B cell (primary cell): ENCODE measurements at regions not wholly inside any gene's neighbourhood (a gene's known extent, or its start where the extent isn't known, plus 50 kb on each side); places are given as distances from the start of the nearest gene placed in this dataset.

Experiments
- ATAC-seq: fragments of 200-7000 bp; cut with Tn5 transposase; one replicate; pipeline ENCODE4 v1.10.0; 2021; ENCODE audit warnings: low read depth, mild to moderate bottlenecking, moderate number of reproducible peaks, moderate library complexity
- CTCF ChIA-PET: fragments of 350-600 bp; sonication (Branson Sonifier 250); formaldehyde crosslinking; loops from one replicate; lab custom pipeline; 2021; ENCODE audit warnings: antibody characterized with exemption, inconsistent platforms; lab: Charles Lee
- POLR2A ChIA-PET: fragments of 350-600 bp; sonication (Branson Sonifier 250); formaldehyde crosslinking; loops from one replicate; lab custom pipeline; 2021; ENCODE audit warnings: antibody characterized with exemption; lab: Charles Lee
- DNase-seq: peaks from one replicate; pipeline ENCODE4 v3.0.0; 2013
- H2AFZ ChIP-seq: 2 replicates; pipeline ENCODE4 v1.6.1; 2012; ENCODE audit warnings: mild to moderate bottlenecking, low read depth, low read length; ENCODE audit not compliant: insufficient read depth, poor library complexity, severe bottlenecking
- H3K27ac ChIP-seq, 2 donors: 1 replicate in 1 of 2; 2 replicates in 1 of 2; pipeline ENCODE4 v1.5.1; 2012 to 2013; ENCODE audit warnings: low read length in 2 of 2, mild to moderate bottlenecking in 2 of 2, moderate library complexity in 1 of 2
- H3K27me3 ChIP-seq, 4 experiments: fragments of 200-600 bp in 1 of 4; sonication (generic) in 1 of 4; replicated peaks in 1 of 4; 1 replicate in 2 of 4; 2 replicates in 2 of 4; pipeline versions ENCODE4 v1.6.1 to v1.7.0; 2013 to 2016; ENCODE audit warnings: low read length in 3 of 4, mild to moderate bottlenecking in 2 of 4, mixed read lengths in 1 of 4, moderate library complexity in 1 of 4; ENCODE audit not compliant: insufficient read depth in 4 of 4, control insufficient read depth in 3 of 4; ENCODE audit errors: control extremely low read depth in 1 of 4
- H3K36me3 ChIP-seq, 2 experiments: replicated peaks in 1 of 2; 1 replicate in 1 of 2; 2 replicates in 1 of 2; pipeline versions ENCODE4 v1.6.1 to v1.7.1; 2013; ENCODE audit warnings: low read length in 1 of 2; ENCODE audit not compliant: insufficient read depth in 2 of 2, control insufficient read depth in 1 of 2; ENCODE audit errors: control extremely low read depth in 1 of 2, extremely low read depth in 1 of 2
- H3K4me1 ChIP-seq, 2 donors: fragments of 200-600 bp in 1 of 2; sonication (generic) in 1 of 2; 1 replicate in 1 of 2; 2 replicates in 1 of 2; pipeline versions ENCODE4 v1.5.1 to v1.6.1; 2013 to 2017; ENCODE audit warnings: low read length in 2 of 2; ENCODE audit not compliant: control insufficient read depth in 2 of 2, insufficient read depth in 2 of 2
- H3K4me2 ChIP-seq: replicated peaks from 2 replicates; pipeline ENCODE3; 2012; ENCODE audit warnings: mild to moderate bottlenecking, low read depth, low read length; ENCODE audit not compliant: poor library complexity, severe bottlenecking
- H3K4me3 ChIP-seq, 5 experiments: fragments of 200-600 bp in 1 of 5; sonication (generic) in 1 of 5; 1 replicate in 3 of 5; 2 replicates in 2 of 5; pipeline versions ENCODE4 v1.5.1 to v1.7.0; 2011 to 2016; ENCODE audit warnings: low read length in 4 of 5, mild to moderate bottlenecking in 4 of 5, low read depth in 2 of 5, control low read depth in 1 of 5, moderate library complexity in 1 of 5; ENCODE audit not compliant: insufficient read depth in 1 of 5; ENCODE audit errors: control extremely low read depth in 1 of 5, extremely low read depth in 1 of 5
- H3K79me2 ChIP-seq: fragments of 200-600 bp; sonication (generic); one replicate; pipeline ENCODE4 v1.6.0; 2016; ENCODE audit warnings: low read length; ENCODE audit not compliant: control insufficient read depth, insufficient read depth
- H3K9ac ChIP-seq: fragments of 200-600 bp; sonication (generic); 2 replicates; pipeline ENCODE4 v1.6.1; 2017; ENCODE audit warnings: mild to moderate bottlenecking, low read length, moderate library complexity
- H3K9me3 ChIP-seq, 3 donors: one replicate each; pipeline versions ENCODE4 v1.6.1 to v1.7.1; 2013; ENCODE audit warnings: low read length in 2 of 3; ENCODE audit not compliant: control insufficient read depth in 2 of 3, insufficient read depth in 1 of 3; ENCODE audit errors: control extremely low read depth in 1 of 3
- H4K20me1 ChIP-seq: 2 replicates; pipeline ENCODE4 v1.6.0; 2012; ENCODE audit warnings: mild to moderate bottlenecking, low read length; ENCODE audit not compliant: insufficient read depth, control insufficient read depth, poor library complexity, severe bottlenecking
- H3K27ac Mint-ChIP-seq: one replicate; pipeline ENCODE4 v1.8.0; 2021; ENCODE audit warnings: mixed read lengths
- H3K27me3 Mint-ChIP-seq: one replicate; pipeline ENCODE4 v1.8.0; 2021; ENCODE audit warnings: mixed read lengths
- H3K4me1 Mint-ChIP-seq: one replicate; pipeline ENCODE4 v1.8.0; 2021; ENCODE audit warnings: mixed read lengths
- H3K4me3 Mint-ChIP-seq: one replicate; pipeline ENCODE4 v1.8.0; 2021; ENCODE audit warnings: mixed read lengths
- H3K9me3 Mint-ChIP-seq: one replicate; pipeline ENCODE4 v1.8.0; 2022; ENCODE audit warnings: mixed read lengths; ENCODE audit not compliant: insufficient read depth
- EZH2 ChIP-seq: IDR thresholded peaks from 2 replicates; pipeline ENCODE4 v1.6.1; 2012; ENCODE audit warnings: borderline replicate concordance, low read depth, mild to moderate bottlenecking, moderate library complexity, low read length; ENCODE audit not compliant: insufficient read depth, poor library complexity, severe bottlenecking
- WGBS: methylation state at CpG from one replicate; pipeline ENCODE4 v1.1.5; 2013; ENCODE audit warnings: missing lambda C conversion rate; ENCODE audit not compliant: insufficient coverage; 5-methylcytosine and 5-hydroxymethylcytosine counted together
- intact Hi-C: fragments of 100-400 bp; cut with micrococcal nuclease; formaldehyde crosslinking; loops from one replicate; pipeline ENCODE4 v1.10.0; 2022
- TF ChIP-seq, protein P1 (sequence below): fragments of 200-600 bp; IDR thresholded peaks from one replicate; pipeline ENCODE4 v1.8.0; 2022; ENCODE audit warnings: antibody characterized with exemption, mild to moderate bottlenecking

DNA sequence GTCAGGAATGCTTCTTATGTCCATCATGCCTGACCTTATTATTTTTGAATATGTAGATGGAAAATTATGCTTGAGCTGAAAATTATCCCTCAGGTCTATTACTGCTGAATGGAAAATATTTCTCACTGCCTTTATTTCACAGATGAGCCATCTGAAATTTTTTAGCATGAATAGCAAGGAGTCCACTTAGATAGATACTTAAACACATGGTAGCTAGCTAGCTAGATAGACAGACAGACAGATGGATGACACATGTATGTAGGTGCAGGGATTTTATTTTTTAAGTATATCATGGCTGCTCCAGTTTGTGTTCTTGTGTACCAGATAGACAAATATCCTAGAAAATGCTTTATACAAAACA is 645.0 kb downstream of the MMUT start:
- ChIA-PET POLR2A (no interaction called here), CTCF (no interaction called here)
- H4K20me1 ChIP-seq: no peaks in the 10 kb centered on the region
- Mint-ChIP-seq H3K4me1 (no peaks in the 10 kb centered on the region), H3K4me3 (no peak overlapping the region), H3K9me3 (peaks cover 6% of the 10 kb centered on the region), H3K27ac (no peak overlapping the region), H3K27me3 (no peaks in the 10 kb centered on the region)
- H3K27ac ChIP-seq: no peak overlapping the region
- H3K4me2 ChIP-seq: no peak overlapping the region
- no peak overlapping the region for H3K9ac ChIP-seq
- TF ChIP-seq, protein P1, sequence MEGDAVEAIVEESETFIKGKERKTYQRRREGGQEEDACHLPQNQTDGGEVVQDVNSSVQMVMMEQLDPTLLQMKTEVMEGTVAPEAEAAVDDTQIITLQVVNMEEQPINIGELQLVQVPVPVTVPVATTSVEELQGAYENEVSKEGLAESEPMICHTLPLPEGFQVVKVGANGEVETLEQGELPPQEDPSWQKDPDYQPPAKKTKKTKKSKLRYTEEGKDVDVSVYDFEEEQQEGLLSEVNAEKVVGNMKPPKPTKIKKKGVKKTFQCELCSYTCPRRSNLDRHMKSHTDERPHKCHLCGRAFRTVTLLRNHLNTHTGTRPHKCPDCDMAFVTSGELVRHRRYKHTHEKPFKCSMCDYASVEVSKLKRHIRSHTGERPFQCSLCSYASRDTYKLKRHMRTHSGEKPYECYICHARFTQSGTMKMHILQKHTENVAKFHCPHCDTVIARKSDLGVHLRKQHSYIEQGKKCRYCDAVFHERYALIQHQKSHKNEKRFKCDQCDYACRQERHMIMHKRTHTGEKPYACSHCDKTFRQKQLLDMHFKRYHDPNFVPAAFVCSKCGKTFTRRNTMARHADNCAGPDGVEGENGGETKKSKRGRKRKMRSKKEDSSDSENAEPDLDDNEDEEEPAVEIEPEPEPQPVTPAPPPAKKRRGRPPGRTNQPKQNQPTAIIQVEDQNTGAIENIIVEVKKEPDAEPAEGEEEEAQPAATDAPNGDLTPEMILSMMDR: no peak
- TF ChIP-seq EZH2: no peak
- peaks cover 0 to 4% (median 3%) of the 10 kb centered on the region in 3 donors for H3K9me3 ChIP-seq
- no peak for DNase-seq
- no peak for ATAC-seq
- intact Hi-C loops: no loop called here
- no peak overlapping the region for H2AFZ ChIP-seq
- no peak overlapping the region for H3K4me3 ChIP-seq
- no peaks in the 10 kb centered on the region for H3K36me3 ChIP-seq
- H3K79me2 ChIP-seq: no peaks in the 10 kb centered on the region
- no peaks in the 10 kb centered on the region for H3K4me1 ChIP-seq
- H3K27me3 ChIP-seq: no peaks in the 10 kb centered on the region

DNA sequence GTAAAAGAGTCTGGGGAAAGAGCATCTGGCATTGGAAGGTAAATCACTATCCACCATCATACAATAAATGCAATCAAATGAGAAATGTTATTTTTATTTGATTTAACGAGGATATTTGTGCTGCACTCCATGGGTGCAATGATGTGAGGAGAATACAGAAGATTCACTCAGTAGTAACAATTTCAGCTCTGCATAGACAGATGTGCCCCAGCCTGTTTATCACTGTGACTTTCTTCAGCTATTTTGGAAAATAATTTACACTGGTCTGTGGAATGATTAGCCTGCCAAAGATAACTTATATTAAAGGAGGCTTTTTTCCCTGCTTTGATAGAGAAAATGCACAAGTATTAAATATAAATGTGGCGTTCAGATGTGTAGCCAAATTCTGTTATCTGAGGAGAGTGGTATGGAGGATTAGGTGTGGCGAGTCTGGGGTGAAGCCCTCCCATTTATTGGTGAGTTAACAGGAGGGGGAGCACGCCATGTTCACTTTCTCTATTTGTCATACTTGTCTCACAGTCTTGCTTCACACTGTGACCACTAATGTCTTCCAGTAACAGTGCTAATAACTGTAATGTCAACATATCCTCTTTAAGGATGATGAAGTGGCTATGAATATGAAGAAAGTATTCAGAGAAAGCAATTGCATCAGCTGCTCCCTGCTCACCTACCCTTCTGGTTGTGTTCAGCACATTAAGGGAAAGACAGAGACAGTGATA is 645.6 kb downstream of the MMUT start:
- no peaks in the 10 kb centered on the region for H3K27me3 ChIP-seq
- no peaks in the 10 kb centered on the region for H3K36me3 ChIP-seq
- Mint-ChIP-seq H3K9me3 (peaks cover 6% of the 10 kb centered on the region), H3K27ac (no peak overlapping the region), H3K27me3 (no peaks in the 10 kb centered on the region), H3K4me1 (no peaks in the 10 kb centered on the region), H3K4me3 (no peak overlapping the region)
- no peak for ATAC-seq
- H3K4me1 ChIP-seq: no peaks in the 10 kb centered on the region
- H2AFZ ChIP-seq: no peak overlapping the region
- no peak for DNase-seq
- H4K20me1 ChIP-seq: no peaks in the 10 kb centered on the region
- no CpG with 5 or more reads among the region's 4 CpGs for WGBS
- H3K79me2 ChIP-seq: no peaks in the 10 kb centered on the region
- no peak overlapping the region for H3K27ac ChIP-seq
- intact Hi-C loops: no loop called here
- ChIA-PET POLR2A (no interaction called here), CTCF (no interaction called here)
- no peak overlapping the region for H3K9ac ChIP-seq
- H3K9me3 ChIP-seq: peaks cover 0 to under 1% (median 0%) of the 10 kb centered on the region in 3 donors
- H3K4me2 ChIP-seq: no peak overlapping the region
- TF ChIP-seq EZH2: no peak
- TF ChIP-seq, protein P1: no peak
- no peak overlapping the region for H3K4me3 ChIP-seq
